GM10266 (cell line): ENCODE measurements at regions not wholly inside any gene's neighbourhood (a gene's known extent, or its start where the extent isn't known, plus 50 kb on each side); places are given as distances from the start of the nearest gene placed in this dataset.
"Not testable (repeated sequence)": the region's sequence is repeated elsewhere in the genome, so short reads cannot be mapped to it uniquely, and the experiment has no call there.

Experiments used
- DNase-seq: peaks from one replicate; pipeline ENCODE4 v3.0.0; 2012; ENCODE audit errors: extremely low spot score
- TF ChIP-seq, protein P1 (sequence below): IDR thresholded peaks from 2 replicates; pipeline ENCODE4 v1.5.1; 2012; ENCODE audit warnings: mild to moderate bottlenecking, low read depth; ENCODE audit not compliant: control insufficient read depth, insufficient read depth; ENCODE audit errors: missing control alignments

DNA sequence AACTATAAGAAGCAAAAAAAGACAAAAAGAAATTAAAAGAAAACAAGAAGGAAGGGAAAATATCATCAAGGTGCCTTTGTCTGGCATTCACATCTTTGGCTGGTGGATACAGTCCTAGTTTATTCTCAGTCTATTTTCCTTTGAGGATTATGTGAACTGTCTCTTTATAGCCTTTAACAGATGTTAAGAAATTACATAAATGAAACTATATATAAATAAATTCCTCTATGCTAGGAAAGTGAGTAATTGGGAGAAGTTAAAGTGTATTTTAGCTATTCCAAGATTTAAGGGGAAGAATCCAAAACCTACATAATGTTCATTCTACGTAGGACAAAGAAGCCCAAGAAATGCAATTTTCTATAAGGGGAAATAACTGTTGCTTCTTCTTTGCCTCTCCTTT lies 316.3 kb downstream of the ADAMTS20 start:
- DNase-seq, result no peak
- TF ChIP-seq, protein P1, sequence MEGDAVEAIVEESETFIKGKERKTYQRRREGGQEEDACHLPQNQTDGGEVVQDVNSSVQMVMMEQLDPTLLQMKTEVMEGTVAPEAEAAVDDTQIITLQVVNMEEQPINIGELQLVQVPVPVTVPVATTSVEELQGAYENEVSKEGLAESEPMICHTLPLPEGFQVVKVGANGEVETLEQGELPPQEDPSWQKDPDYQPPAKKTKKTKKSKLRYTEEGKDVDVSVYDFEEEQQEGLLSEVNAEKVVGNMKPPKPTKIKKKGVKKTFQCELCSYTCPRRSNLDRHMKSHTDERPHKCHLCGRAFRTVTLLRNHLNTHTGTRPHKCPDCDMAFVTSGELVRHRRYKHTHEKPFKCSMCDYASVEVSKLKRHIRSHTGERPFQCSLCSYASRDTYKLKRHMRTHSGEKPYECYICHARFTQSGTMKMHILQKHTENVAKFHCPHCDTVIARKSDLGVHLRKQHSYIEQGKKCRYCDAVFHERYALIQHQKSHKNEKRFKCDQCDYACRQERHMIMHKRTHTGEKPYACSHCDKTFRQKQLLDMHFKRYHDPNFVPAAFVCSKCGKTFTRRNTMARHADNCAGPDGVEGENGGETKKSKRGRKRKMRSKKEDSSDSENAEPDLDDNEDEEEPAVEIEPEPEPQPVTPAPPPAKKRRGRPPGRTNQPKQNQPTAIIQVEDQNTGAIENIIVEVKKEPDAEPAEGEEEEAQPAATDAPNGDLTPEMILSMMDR, result no peak

DNA sequence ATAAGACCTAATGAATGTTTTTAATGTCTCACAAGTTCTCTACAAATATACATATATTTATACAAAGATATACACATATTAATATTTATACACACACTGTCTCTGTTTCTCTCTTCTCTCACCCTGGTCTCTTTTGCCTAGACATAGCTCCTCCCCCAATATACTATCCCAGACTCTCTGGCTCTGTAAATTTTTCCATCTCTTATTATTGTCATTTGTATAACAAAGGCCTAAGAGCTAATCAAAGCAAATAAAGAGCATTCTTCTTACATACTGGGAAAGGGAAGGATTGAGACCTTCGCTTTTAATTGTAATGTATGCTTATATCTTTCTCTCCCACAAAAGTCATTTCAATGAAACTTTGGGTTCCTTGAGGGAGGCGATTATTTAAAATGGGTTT lies 318.1 kb downstream of the ADAMTS20 start:
- no peak for DNase-seq
- TF ChIP-seq, protein P1, result no peak

DNA sequence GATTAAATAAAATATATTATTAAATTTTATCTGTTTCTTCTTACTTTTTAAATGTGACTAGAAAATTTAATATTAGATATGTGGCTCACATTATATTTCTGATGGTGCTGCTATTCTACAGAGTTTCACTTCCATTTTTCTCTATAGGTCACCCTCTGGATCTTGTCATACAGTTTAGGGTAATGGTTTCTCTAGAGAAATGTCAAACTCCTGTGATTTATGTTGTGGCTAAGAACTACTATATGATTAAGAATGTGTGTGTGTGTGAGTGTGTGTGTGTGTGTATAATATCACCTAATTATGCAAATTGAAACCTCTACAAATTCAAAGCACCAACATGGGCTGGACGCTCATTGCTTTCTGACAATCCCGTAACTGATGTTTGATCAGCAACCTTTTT lies 325.9 kb downstream of the ADAMTS20 start:
- no peak for DNase-seq
- TF ChIP-seq, protein P1, result no peak

DNA sequence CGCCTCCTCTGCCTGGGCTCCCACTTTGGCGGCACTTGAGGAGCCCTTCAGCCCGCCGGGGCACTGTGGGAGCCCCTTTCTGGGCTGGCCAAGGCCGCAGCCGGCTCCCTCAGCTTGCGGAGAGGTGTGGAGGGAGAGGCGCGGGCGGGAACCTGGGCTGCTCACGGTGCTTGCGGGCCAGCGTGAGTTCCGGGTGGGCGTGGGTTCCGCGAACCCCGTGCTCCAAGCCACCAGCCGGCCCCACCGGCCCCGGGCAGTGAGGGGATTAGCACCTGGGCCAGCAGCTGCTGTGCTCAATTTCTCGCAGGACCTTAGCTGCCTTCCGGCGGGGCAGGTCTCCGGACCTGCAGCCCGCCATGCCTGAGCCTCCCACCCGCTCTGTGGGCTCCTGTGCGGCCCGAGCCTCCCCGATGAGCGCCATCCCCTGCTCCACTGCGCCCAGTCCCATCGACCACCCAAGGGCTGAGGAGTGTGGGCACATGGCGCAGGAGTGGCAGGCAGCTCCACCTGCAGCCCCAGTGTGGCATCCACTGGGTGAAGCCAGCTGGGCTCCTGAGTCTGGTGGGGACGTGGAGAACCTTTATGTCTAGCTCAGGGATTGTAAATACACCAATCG lies 327.7 kb downstream of the ADAMTS20 start:
- not testable (repeated sequence) for DNase-seq

DNA sequence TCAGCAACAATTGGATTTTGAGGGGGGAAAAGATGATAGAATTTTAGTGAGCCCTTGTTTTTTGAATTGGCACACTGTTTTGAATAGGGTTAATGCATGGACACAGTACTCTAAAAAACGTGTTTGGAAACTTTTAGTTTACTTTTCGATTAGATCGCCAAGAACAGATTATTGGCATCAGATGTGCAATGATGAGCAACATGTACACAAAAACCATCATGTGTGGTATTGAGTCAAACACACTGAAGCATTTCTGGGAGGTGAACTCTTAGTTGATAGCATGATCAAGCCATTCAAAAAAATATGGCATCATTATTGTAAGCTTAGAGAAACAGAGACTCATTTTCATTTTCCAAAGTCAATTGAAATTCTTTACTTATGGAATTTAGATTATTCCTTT lies 329.2 kb downstream of the ADAMTS20 start:
- no peak for DNase-seq
- TF ChIP-seq, protein P1, result no peak

DNA sequence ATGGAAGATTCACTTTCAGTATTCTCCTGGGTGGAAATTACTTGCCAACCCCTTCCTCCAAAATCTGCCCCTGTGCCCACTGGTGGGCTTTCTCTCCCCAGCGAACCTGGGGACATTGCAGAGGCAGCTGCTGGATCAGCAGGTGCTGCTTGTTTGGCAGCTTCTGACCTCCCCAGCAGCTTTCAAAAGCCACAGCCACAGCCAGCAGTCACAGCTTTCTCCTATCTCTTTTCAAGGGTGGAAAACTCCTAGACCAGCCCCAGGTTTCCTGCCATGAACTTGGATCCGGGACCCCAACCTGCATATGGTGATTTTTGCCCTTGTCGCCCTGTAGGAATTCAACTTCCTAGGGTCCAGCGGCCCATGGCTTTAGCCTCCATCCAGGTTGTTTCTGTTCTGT lies 330.8 kb downstream of the ADAMTS20 start:
- DNase-seq, result no peak
- TF ChIP-seq, protein P1, result no peak

DNA sequence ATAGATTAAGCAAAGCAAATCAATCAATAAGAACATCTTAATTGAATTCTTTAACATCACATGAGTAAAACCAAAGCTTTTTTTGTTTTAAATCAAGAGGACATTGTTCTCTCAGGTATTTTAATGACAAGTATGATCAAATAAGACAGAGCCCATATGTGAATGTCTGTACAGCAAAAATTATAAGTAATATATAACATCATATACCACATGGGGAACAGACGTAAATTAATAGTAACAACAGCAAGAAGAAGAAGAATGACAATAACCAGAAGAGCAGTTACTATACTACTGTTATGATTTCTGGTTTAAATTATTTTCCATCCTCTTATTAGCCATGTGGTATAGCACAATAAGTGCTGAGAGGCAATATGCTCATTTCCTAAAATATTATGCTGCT lies 335.5 kb downstream of the ADAMTS20 start:
- TF ChIP-seq, protein P1, result no peak

DNA sequence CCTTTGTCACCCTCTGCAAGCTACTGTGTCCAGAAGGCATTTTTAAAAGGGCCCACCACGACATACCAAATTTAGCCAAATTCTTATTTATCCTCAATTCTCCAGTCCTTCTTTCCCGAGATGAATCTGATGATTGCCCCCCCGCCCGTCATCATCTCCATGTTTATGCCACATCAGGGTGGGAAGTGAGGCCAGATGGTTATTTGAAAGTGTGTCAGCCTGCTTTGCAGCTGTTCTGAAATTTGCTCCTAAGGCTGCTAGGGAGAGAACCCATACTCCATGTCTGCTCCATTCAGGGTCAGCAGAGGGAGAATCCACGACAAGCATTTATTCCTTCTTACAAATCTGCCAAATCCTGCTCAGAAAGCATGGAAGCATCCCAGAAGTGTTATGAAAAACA lies 337.8 kb downstream of the ADAMTS20 start:
- no peak for DNase-seq
- TF ChIP-seq, protein P1, result no peak

More for the DNA sequence above, 335.5 kb downstream of the ADAMTS20 start:
- no peak for DNase-seq
